NB4 (cell line): ENCODE measurements at regions not wholly inside any gene's neighbourhood (a gene's known extent, or its start where the extent isn't known, plus 50 kb on each side); places are given as distances from the start of the nearest gene placed in this dataset.

Experiments used
- DNase-seq: peaks from one replicate; pipeline ENCODE4 v3.0.0; 2010; ENCODE audit warnings: low read depth
- H3K4me3 ChIP-seq: one replicate; pipeline ENCODE4 v1.5.1; 2011; ENCODE audit warnings: mild to moderate bottlenecking, low read depth, low read length, moderate library complexity
- CTCF ChIP-seq: IDR thresholded peaks from one replicate; pipeline ENCODE4 v1.5.1; 2012; ENCODE audit warnings: low read depth, low read length
- MAX ChIP-seq: IDR thresholded peaks from 2 replicates; pipeline ENCODE4 v1.6.1; 2011; ENCODE audit warnings: low read depth, low read length
- MYC ChIP-seq: IDR thresholded peaks from 2 replicates; pipeline ENCODE4 v1.6.1; 2011; ENCODE audit warnings: low read depth, low read length
- POLR2A ChIP-seq: IDR thresholded peaks from 2 replicates; pipeline ENCODE4 v1.6.1; 2011; ENCODE audit warnings: mild to moderate bottlenecking; ENCODE audit not compliant: insufficient read length; ENCODE audit errors: extremely low read depth

DNA sequence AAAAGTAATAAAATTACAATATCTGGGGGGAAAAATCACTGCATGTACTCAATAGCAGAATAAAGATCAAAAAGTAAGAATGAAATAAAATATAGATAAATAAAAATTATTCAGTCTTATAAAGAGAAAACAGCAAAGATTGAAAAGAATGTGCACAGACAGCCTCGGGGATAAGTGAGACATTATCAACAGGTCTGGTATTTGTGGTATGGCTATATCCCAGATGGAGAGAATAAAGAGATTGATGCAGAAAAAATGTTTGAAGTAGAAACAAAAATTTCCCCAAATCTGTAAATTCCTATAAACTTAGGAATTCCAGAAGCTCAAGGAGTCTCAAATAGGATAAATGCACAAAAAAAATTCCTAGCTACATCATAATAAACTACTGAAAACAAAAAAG, 74.5 kb upstream of the LUZP2 start:
- TF ChIP-seq MYC = no peak
- no peak for TF ChIP-seq MAX
- TF ChIP-seq CTCF = no peak
- no peak for TF ChIP-seq POLR2A
- DNase-seq = no peak
- H3K4me3 ChIP-seq = no peak overlapping the region

- DNase-seq = no peak
- TF ChIP-seq CTCF (no peak), POLR2A (no peak), MAX (no peak), MYC (no peak)
- no peak overlapping the region for H3K4me3 ChIP-seq
Measured at GRCh38 chr11:24437123-24437522, 59.7 kb upstream of the LUZP2 start.
